ENCODE measurements at regions not wholly inside any gene's neighbourhood (a gene's known extent, or its start where the extent isn't known, plus 50 kb on each side); places are given as distances from the start of the nearest gene placed in this dataset.

DNA sequence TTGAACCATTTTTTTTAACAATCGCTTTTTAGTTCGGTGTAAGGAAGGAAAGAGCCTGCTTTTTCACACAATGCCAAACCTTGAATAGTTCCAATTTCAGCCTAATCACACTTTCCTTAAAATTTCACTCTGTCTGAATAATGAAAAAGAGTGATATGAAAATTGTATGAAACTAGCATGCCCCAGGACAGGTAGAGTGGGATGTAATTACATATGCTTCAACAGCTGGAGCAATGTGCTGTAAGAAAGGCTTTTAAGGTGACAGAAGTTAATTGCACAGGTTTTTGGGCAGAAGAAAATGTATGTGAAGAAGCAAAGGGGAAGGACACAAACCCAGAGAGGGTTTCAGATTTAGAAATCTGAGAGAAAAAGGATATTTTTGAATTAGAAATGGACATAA, 184.0 kb downstream of the DSC3 start:
- TF ChIP-seq, protein P1, sequence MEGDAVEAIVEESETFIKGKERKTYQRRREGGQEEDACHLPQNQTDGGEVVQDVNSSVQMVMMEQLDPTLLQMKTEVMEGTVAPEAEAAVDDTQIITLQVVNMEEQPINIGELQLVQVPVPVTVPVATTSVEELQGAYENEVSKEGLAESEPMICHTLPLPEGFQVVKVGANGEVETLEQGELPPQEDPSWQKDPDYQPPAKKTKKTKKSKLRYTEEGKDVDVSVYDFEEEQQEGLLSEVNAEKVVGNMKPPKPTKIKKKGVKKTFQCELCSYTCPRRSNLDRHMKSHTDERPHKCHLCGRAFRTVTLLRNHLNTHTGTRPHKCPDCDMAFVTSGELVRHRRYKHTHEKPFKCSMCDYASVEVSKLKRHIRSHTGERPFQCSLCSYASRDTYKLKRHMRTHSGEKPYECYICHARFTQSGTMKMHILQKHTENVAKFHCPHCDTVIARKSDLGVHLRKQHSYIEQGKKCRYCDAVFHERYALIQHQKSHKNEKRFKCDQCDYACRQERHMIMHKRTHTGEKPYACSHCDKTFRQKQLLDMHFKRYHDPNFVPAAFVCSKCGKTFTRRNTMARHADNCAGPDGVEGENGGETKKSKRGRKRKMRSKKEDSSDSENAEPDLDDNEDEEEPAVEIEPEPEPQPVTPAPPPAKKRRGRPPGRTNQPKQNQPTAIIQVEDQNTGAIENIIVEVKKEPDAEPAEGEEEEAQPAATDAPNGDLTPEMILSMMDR (conservative IDR thresholded peaks at IDR 0.05; ENCODE audit: low read depth, low read length), result no peak
- TF ChIP-seq EZH2 (IDR thresholded peaks at IDR 0.05; ENCODE audit: borderline replicate concordance, low read depth, low read length, poor library complexity, severe bottlenecking), result no peak

All from A673 (cell line).